HUES6 (cell line): ENCODE measurements at regions not wholly inside any gene's neighbourhood (a gene's known extent, or its start where the extent isn't known, plus 50 kb on each side); places are given as distances from the start of the nearest gene placed in this dataset.

Source experiments
- H3K27ac ChIP-seq: 2 replicates; pipeline ENCODE4 v1.7.0; 2013; ENCODE audit warnings: low read depth, mild to moderate bottlenecking, low read length, inconsistent platforms
- H3K27me3 ChIP-seq: 2 replicates; pipeline ENCODE4 v1.6.1; 2013; ENCODE audit warnings: low read length; ENCODE audit not compliant: control insufficient read depth, insufficient read depth
- H3K36me3 ChIP-seq: 2 replicates; pipeline ENCODE4 v1.6.1; 2013; ENCODE audit warnings: low read length; ENCODE audit not compliant: control insufficient read depth, insufficient read depth
- H3K4me1 ChIP-seq: 2 replicates; pipeline ENCODE4 v1.6.1; 2013; ENCODE audit warnings: low read length; ENCODE audit not compliant: control insufficient read depth, insufficient read depth
- H3K4me3 ChIP-seq: 2 replicates; pipeline ENCODE4 v1.5.1; 2013; ENCODE audit warnings: low read depth, low read length
- H3K9ac ChIP-seq: one replicate; pipeline ENCODE4 v1.6.1; 2013; ENCODE audit warnings: mild to moderate bottlenecking, low read length
- H3K9me3 ChIP-seq: 2 replicates; pipeline ENCODE4 v1.6.1; 2013; ENCODE audit warnings: low read depth, low read length; ENCODE audit not compliant: control insufficient read depth, insufficient read depth

GRCh38 chr6:19137505-19137904, 699.7 kb upstream of the ID4 start:
- Histone ChIP-seq H3K4me1 (peaks cover 16% of the 10 kb centered on the region), H3K36me3 (no peaks in the 10 kb centered on the region), H3K27me3 (no peaks in the 10 kb centered on the region), H3K9ac (no peak overlapping the region), H3K4me3 (no peak overlapping the region), H3K27ac (no peak overlapping the region), H3K9me3 (no peaks in the 10 kb centered on the region)

- Histone ChIP-seq H3K9me3 (no peaks in the 10 kb centered on the region), H3K36me3 (no peaks in the 10 kb centered on the region), H3K4me1 (peaks cover 8% of the 10 kb centered on the region), H3K4me3 (no peak overlapping the region), H3K27ac (no peak overlapping the region), H3K27me3 (no peaks in the 10 kb centered on the region), H3K9ac (no peak overlapping the region)
Observed at GRCh38 chr6:19142275-19142674, 694.9 kb upstream of the ID4 start.

- Histone ChIP-seq H3K9ac (no peak overlapping the region), H3K4me1 (no peaks in the 10 kb centered on the region), H3K4me3 (no peak overlapping the region), H3K27me3 (no peaks in the 10 kb centered on the region), H3K9me3 (no peaks in the 10 kb centered on the region), H3K36me3 (no peaks in the 10 kb centered on the region), H3K27ac (no peak overlapping the region)
Observed at GRCh38 chr6:19150307-19150706, 686.9 kb upstream of the ID4 start.

- no peaks in the 10 kb centered on the region for H3K36me3 ChIP-seq
Observed at GRCh38 chr6:19153270-19153980, 683.7 kb upstream of the ID4 start.

DNA sequence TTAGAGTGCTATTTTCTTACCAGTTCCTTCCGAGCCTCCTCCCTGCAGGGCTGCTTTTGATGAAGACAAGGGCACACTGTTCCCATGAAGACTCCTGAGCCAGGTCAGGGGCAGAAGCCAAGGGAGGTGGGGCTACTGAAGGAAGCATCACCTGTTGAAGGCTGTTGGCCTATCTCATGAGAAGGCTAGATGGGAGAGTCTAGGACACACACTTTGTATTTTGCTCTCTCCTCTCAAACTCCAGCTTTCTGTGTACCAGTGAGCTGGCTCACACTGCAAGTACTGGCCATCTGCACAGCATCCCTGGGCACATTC, 683.2 kb upstream of the ID4 start:
- no peak overlapping the region for H3K27ac ChIP-seq
- H3K27me3 ChIP-seq = no peaks in the 10 kb centered on the region
- H3K4me1 ChIP-seq = no peaks in the 10 kb centered on the region
- no peaks in the 10 kb centered on the region for H3K36me3 ChIP-seq
- no peak overlapping the region for H3K4me3 ChIP-seq
- H3K9ac ChIP-seq = no peak overlapping the region
- H3K9me3 ChIP-seq = no peaks in the 10 kb centered on the region

More at GRCh38 chr6:19153270-19153980, 683.7 kb upstream of the ID4 start:
- Histone ChIP-seq H3K4me1 (no peaks in the 10 kb centered on the region), H3K27me3 (no peaks in the 10 kb centered on the region), H3K4me3 (no peak overlapping the region), H3K27ac (no peak overlapping the region), H3K9me3 (no peaks in the 10 kb centered on the region), H3K9ac (no peak overlapping the region)

GRCh38 chr6:19156443-19156842, 680.7 kb upstream of the ID4 start:
- Histone ChIP-seq H3K27me3 (no peaks in the 10 kb centered on the region), H3K4me3 (no peak overlapping the region), H3K4me1 (no peaks in the 10 kb centered on the region), H3K9me3 (no peaks in the 10 kb centered on the region), H3K36me3 (no peaks in the 10 kb centered on the region), H3K9ac (no peak overlapping the region), H3K27ac (no peak overlapping the region)

- H3K9ac ChIP-seq = no peak overlapping the region
- no peak overlapping the region for H3K27ac ChIP-seq
- no peaks in the 10 kb centered on the region for H3K36me3 ChIP-seq
- H3K4me1 ChIP-seq = no peaks in the 10 kb centered on the region
- no peak overlapping the region for H3K4me3 ChIP-seq
- H3K27me3 ChIP-seq = no peaks in the 10 kb centered on the region
- no peaks in the 10 kb centered on the region for H3K9me3 ChIP-seq
Observed at GRCh38 chr6:19157486-19157885, 679.7 kb upstream of the ID4 start.

- H3K4me3 ChIP-seq = no peak overlapping the region
- no peaks in the 10 kb centered on the region for H3K27me3 ChIP-seq
- no peaks in the 10 kb centered on the region for H3K4me1 ChIP-seq
- H3K9me3 ChIP-seq = no peaks in the 10 kb centered on the region
- H3K9ac ChIP-seq = no peak overlapping the region
- H3K27ac ChIP-seq = no peak overlapping the region
- no peaks in the 10 kb centered on the region for H3K36me3 ChIP-seq
Observed at GRCh38 chr6:19158586-19158985, 678.6 kb upstream of the ID4 start.

DNA sequence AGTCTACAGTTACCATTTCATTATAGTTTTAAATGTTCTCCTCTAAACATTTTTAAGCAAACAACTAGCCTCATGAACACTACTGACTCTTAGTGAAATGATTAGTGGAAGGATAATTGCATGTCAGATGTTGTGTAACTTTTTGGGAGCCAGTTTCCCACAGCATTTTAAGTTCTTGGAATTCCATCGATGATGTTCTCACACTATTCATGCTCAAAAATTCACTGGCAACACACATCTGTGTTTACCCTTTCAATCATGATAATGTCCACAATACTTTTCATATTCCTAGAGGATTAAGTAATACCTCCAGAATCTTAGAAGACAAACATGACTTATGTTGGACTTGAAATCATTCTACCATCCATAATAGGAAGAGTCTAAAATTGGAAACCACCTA, 678.1 kb upstream of the ID4 start:
- Histone ChIP-seq H3K27me3 (no peaks in the 10 kb centered on the region), H3K9ac (no peak overlapping the region), H3K9me3 (no peaks in the 10 kb centered on the region), H3K4me3 (no peak overlapping the region), H3K27ac (no peak overlapping the region), H3K36me3 (no peaks in the 10 kb centered on the region), H3K4me1 (no peaks in the 10 kb centered on the region)

- Histone ChIP-seq H3K4me1 (no peaks in the 10 kb centered on the region), H3K4me3 (no peak overlapping the region), H3K9ac (no peak overlapping the region), H3K9me3 (no peaks in the 10 kb centered on the region), H3K27ac (no peak overlapping the region), H3K27me3 (no peaks in the 10 kb centered on the region), H3K36me3 (no peaks in the 10 kb centered on the region)
Observed at GRCh38 chr6:19159561-19159960, 677.6 kb upstream of the ID4 start.

GRCh38 chr6:19160081-19160730, 677.0 kb upstream of the ID4 start:
- no peak overlapping the region for H3K4me3 ChIP-seq
- no peaks in the 10 kb centered on the region for H3K27me3 ChIP-seq
- no peak overlapping the region for H3K27ac ChIP-seq
- H3K4me1 ChIP-seq = no peaks in the 10 kb centered on the region
- H3K9ac ChIP-seq = no peak overlapping the region
- no peaks in the 10 kb centered on the region for H3K9me3 ChIP-seq
- no peaks in the 10 kb centered on the region for H3K36me3 ChIP-seq
